ENCODE measurements at regions not wholly inside any gene's neighbourhood (a gene's known extent, or its start where the extent isn't known, plus 50 kb on each side); places are given as distances from the start of the nearest gene placed in this dataset.
A peak's percentile ranks its signal among the peaks of the same experiment; 100 is the strongest.

DNA sequence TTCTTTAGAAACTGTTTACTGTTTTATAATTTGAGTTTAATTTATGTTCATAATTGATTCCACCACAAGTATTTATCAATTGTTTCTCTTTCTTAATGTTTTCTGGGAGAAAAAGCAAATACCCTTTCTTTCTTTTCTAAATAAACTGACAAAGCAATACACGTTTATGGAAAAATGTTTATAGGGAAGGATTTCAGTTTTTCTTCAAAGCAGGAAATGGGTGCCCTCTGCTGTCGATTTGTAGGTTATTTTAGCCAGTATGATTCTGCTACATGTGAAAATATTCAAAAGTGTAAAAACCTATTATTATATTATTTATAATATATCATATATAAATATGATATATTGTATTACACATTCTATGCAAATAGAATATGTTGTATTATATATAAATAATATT, 921.0 kb upstream of the ROBO1 start:
- in situ Hi-C loops (cut with HindIII; ENCODE audit: low pct_unique_long_range_greater_than_20kb, low sequenced_read_pairs) (no loop called here), intact Hi-C loops (cut with micrococcal nuclease; ENCODE audit: unreplicated experiment) (loop anchor here (5.0 kb wide), 1 partner anchor 1167 kb away; no protein-coding TSS in a partner anchor)
- ChIA-PET POLR2A (no interaction called here), CTCF (no interaction called here)
- no peaks in the 10 kb centered on the region for H3K4me1 ChIP-seq (ENCODE audit: control insufficient read depth, insufficient read depth, low read length)
- DNase-seq (ENCODE audit: low read depth, low spot score) (no peak), ATAC-seq (no peak)
- no peaks in the 10 kb centered on the region for H3K27me3 ChIP-seq (ENCODE audit: control insufficient read depth, insufficient read depth, low read length)
- no TSS peak for BruUV-seq (replicated peaks)
- no peaks in the 10 kb centered on the region for H3K9me3 ChIP-seq (ENCODE audit: control insufficient read depth, insufficient read depth, low read depth, low read length)
- TF ChIP-seq, protein P1, sequence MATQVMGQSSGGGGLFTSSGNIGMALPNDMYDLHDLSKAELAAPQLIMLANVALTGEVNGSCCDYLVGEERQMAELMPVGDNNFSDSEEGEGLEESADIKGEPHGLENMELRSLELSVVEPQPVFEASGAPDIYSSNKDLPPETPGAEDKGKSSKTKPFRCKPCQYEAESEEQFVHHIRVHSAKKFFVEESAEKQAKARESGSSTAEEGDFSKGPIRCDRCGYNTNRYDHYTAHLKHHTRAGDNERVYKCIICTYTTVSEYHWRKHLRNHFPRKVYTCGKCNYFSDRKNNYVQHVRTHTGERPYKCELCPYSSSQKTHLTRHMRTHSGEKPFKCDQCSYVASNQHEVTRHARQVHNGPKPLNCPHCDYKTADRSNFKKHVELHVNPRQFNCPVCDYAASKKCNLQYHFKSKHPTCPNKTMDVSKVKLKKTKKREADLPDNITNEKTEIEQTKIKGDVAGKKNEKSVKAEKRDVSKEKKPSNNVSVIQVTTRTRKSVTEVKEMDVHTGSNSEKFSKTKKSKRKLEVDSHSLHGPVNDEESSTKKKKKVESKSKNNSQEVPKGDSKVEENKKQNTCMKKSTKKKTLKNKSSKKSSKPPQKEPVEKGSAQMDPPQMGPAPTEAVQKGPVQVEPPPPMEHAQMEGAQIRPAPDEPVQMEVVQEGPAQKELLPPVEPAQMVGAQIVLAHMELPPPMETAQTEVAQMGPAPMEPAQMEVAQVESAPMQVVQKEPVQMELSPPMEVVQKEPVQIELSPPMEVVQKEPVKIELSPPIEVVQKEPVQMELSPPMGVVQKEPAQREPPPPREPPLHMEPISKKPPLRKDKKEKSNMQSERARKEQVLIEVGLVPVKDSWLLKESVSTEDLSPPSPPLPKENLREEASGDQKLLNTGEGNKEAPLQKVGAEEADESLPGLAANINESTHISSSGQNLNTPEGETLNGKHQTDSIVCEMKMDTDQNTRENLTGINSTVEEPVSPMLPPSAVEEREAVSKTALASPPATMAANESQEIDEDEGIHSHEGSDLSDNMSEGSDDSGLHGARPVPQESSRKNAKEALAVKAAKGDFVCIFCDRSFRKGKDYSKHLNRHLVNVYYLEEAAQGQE (IDR thresholded peaks at IDR 0.05; ENCODE audit: insufficient read depth in 1 of 2, low read depth in 2 of 2, low read length in 1 of 2) = no peak
- no peak for TF ChIP-seq TCF7L2 (IDR thresholded peaks at IDR 0.05; ENCODE audit: low read depth, low read length)
- TF ChIP-seq, protein P2, sequence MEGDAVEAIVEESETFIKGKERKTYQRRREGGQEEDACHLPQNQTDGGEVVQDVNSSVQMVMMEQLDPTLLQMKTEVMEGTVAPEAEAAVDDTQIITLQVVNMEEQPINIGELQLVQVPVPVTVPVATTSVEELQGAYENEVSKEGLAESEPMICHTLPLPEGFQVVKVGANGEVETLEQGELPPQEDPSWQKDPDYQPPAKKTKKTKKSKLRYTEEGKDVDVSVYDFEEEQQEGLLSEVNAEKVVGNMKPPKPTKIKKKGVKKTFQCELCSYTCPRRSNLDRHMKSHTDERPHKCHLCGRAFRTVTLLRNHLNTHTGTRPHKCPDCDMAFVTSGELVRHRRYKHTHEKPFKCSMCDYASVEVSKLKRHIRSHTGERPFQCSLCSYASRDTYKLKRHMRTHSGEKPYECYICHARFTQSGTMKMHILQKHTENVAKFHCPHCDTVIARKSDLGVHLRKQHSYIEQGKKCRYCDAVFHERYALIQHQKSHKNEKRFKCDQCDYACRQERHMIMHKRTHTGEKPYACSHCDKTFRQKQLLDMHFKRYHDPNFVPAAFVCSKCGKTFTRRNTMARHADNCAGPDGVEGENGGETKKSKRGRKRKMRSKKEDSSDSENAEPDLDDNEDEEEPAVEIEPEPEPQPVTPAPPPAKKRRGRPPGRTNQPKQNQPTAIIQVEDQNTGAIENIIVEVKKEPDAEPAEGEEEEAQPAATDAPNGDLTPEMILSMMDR (IDR thresholded peaks at IDR 0.05) = peak; percentile 29; the same call in 1 of the 2 replicates
- no peak for TF ChIP-seq POLR2AphosphoS5 (IDR thresholded peaks at IDR 0.05; ENCODE audit: low read depth, low read length)
- no peak for TF ChIP-seq SIN3A (IDR thresholded peaks at IDR 0.05; ENCODE audit: borderline replicate concordance, insufficient read depth, low read depth, low read length)
- H3K4me3 ChIP-seq (ENCODE audit: low read depth in 2 of 2, low read length in 2 of 2) = no peak overlapping the region
- no peaks in the 10 kb centered on the region for H3K36me3 ChIP-seq (ENCODE audit: control insufficient read depth, insufficient read depth, low read length)
- H3K27ac ChIP-seq (ENCODE audit: low read length) = no peak overlapping the region

DNA sequence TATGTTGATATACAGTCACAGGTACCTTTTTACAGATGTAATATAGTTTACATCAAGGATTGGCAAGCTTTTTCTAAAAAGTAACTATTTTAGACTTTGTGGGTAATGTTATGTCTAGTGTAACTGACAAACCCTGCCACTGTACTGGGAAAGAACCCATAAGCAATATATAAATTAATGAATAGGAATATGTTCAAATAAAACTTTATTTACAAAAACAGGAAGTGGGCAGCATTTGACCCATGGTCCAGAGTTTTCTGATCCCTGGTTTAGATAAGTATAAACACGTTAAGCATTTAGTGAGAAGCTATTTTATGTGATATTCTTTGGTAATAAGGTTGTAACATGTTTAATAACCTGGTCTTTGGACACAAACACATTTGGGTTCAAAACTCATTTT, 915.2 kb upstream of the ROBO1 start:
- H3K4me3 ChIP-seq (ENCODE audit: low read depth in 2 of 2, low read length in 2 of 2) = no peak overlapping the region
- no peaks in the 10 kb centered on the region for H3K27me3 ChIP-seq (ENCODE audit: control insufficient read depth, insufficient read depth, low read length)
- intact Hi-C loops (cut with micrococcal nuclease; ENCODE audit: unreplicated experiment) = no loop called here
- no peaks in the 10 kb centered on the region for H3K36me3 ChIP-seq (ENCODE audit: control insufficient read depth, insufficient read depth, low read length)
- H3K9me3 ChIP-seq (ENCODE audit: control insufficient read depth, insufficient read depth, low read depth, low read length) = no peaks in the 10 kb centered on the region
- no TSS peak for BruUV-seq (replicated peaks)
- no peaks in the 10 kb centered on the region for H3K4me1 ChIP-seq (ENCODE audit: control insufficient read depth, insufficient read depth, low read length)
- DNase-seq (ENCODE audit: low read depth, low spot score) = no peak
- POLR2A ChIA-PET = no interaction called here
- no peak for ATAC-seq
- H3K27ac ChIP-seq (ENCODE audit: low read length) = no peak overlapping the region
- in situ Hi-C loops (cut with HindIII; ENCODE audit: low pct_unique_long_range_greater_than_20kb, low sequenced_read_pairs) = no loop called here
- CTCF ChIA-PET = no interaction called here
- TF ChIP-seq POLR2AphosphoS5 (IDR thresholded peaks at IDR 0.05; ENCODE audit: low read depth, low read length) = no peak
- TF ChIP-seq, protein P1 (IDR thresholded peaks at IDR 0.05; ENCODE audit: insufficient read depth in 1 of 2, low read depth in 2 of 2, low read length in 1 of 2) = no peak

Measured in Panc1 (cell line).